GM12872 (cell line): ENCODE measurements at regions not wholly inside any gene's neighbourhood (a gene's known extent, or its start where the extent isn't known, plus 50 kb on each side); places are given as distances from the start of the nearest gene placed in this dataset.

Source experiments
- TF ChIP-seq, protein P1 (sequence below): IDR thresholded peaks from 3 replicates; pipeline ENCODE4 v1.5.1; 2011; ENCODE audit warnings: low read depth, mild to moderate bottlenecking, low read length, moderate library complexity; ENCODE audit not compliant: insufficient read depth

DNA sequence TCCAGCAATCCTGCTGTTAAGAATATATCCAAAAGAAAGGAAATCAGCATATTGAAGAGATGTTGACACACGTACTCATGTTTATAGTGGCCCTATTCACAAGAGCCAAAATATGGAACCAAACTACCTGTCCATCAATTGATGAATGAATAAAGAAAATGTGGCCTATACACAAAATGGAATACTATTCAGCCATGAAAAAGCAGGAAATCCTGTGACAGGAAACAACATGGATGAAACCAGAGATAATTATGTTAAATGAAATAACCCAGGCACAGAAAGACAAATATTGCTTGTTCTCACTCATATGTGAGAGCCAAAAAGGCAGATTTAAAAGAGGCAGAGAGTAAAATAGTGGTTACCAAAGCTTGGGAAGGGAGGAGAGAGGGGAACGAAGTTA lies 127.1 kb downstream of the KCNJ2 start:
- TF ChIP-seq, protein P1, sequence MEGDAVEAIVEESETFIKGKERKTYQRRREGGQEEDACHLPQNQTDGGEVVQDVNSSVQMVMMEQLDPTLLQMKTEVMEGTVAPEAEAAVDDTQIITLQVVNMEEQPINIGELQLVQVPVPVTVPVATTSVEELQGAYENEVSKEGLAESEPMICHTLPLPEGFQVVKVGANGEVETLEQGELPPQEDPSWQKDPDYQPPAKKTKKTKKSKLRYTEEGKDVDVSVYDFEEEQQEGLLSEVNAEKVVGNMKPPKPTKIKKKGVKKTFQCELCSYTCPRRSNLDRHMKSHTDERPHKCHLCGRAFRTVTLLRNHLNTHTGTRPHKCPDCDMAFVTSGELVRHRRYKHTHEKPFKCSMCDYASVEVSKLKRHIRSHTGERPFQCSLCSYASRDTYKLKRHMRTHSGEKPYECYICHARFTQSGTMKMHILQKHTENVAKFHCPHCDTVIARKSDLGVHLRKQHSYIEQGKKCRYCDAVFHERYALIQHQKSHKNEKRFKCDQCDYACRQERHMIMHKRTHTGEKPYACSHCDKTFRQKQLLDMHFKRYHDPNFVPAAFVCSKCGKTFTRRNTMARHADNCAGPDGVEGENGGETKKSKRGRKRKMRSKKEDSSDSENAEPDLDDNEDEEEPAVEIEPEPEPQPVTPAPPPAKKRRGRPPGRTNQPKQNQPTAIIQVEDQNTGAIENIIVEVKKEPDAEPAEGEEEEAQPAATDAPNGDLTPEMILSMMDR, result no peak

DNA sequence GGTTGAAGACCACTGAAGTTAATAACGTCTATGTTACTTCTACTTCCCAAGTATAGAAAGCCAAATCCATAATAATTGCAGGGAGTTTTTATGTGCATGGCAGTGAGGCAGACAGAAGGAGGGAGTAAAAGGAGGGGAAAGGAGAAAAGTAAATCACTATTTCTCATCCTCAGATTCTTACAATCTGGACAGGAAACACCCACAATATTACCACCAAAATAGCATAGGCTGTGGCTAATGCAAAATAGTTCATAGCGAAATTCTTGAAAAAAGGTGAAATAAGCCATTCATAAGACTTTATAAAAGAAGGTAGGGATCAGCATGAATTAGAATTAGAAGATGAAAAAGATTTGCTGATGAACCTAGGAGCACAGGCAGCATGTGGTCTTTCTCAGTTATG lies 128.1 kb downstream of the KCNJ2 start:
- TF ChIP-seq, protein P1, result no peak

DNA sequence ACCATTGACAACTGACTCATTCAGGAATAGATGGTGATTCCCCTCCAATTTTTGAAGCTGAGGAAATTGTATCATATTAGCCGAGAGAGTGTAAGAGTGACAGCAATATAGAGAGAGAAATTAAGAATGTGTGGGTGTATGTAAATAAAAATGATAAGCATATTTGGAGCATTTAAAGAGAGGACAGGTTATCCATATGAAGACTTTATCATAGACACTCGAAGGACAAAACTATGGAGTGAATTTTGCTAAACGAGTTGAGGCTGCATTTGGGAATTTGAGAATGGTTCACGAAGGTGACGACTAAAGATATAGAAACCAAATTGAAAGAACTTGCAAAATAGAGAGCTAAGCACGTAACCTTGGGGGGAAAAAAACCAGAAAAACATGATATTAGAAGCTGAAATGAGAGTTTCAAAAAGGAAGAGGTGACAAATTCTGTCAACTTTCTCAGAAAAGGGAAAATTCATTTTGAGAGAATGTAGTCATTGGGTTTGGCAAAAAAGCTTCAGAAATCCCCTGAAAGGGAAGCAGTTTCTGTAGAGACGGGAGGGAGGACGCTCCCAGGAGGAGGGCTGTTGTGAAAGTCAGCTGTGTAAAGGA lies 129.7 kb downstream of the KCNJ2 start:
- TF ChIP-seq, protein P1, result no peak

DNA sequence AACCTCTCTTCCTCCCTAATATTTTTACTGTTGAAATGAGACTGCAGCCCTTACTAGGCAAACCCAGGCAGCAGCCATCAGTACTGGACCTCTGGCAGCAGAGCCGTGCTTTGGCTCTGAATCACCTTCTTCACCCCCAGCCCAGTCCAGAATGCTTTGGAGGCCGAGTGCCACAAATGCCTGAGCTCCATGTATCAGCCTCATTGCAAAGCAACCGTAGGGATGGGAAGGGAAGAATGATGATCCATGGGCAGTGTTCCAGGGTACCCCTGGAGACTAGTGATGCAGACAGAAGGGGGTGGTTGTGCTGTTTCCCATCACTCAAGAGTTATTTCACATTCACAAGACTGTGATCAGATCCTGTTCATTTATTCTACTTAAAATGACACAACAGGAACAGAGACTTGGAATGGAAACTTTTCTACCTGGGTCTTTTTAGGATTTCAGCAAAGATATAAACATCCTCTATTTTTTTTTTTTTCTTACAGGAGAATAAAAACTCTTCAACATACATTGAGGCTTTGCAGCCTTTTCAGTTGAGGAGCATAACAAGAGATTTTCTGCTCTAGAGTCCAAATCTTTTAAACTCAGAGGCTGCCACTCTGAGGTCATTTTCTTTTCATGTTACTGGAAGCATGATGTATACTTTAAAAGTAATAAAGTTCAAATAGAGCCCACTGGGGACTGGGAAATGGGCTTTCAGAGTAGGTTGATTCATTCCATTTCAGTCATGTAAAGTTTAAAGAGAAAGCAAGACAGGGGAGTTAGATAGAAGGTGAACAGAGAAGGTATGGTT lies 138.3 kb downstream of the KCNJ2 start:
- TF ChIP-seq, protein P1, result no peak

- TF ChIP-seq, protein P1, result no peak
Observed at GRCh38 chr17:70308618-70309017, 139.3 kb downstream of the KCNJ2 start.

DNA sequence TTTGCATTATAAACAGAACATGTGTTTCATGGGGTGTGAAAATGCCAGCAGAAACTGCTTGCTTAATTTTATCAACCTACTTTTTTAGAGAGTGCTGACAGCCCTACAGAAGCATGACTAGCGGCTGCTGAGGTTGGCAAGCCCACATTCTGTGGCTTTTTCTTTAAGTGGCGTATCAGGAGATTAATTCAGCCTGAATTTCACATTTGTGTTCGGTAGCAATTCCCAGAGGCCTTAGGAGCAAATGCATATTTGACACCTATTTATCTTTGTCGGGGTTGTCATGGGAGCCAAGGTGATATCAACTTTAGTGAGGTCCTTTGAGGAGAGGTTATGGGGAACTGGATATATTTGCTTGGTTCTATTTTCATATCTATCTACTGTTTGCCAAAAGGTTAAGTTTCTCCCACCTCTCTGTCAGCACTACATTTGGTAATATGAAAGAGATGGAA lies 140.9 kb downstream of the KCNJ2 start:
- TF ChIP-seq, protein P1, result no peak

DNA sequence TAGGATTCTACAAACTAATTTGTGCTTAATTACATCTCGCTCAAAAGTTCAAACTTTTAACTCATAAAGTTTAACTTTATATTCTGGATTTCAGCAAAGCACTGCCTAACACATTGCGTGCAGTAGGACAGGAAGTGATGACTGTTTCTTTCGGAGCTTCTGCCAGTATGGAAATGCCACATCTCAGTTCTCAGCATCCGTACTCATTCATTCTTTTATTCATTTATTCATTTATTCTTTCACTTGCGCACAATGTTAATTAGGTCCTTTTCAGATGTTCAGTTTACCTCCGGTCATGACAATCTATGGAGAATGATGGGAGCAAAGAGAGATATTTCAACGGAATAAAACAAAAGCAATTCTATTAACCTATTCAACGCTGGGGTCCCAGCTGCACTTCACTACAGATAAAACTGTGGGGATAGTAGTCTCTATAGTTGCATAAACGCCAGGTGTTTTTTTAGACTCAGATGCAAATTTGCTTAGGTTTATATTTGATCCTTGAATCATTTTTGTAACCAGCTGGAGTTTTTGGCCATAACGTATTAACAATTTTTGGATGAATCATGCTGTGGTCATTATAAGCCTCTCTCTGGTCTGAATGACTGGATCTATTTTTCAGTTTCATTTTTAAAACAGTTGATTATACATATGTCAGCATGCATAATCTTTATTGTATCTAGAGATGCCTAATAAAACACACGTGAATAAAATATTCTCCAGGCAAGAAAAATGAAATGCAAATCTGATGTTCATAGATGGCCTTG lies 143.9 kb downstream of the KCNJ2 start:
- TF ChIP-seq, protein P1, result no peak
